HG02970 (cell line): ENCODE measurements at regions not wholly inside any gene's neighbourhood (a gene's known extent, or its start where the extent isn't known, plus 50 kb on each side); places are given as distances from the start of the nearest gene placed in this dataset.
"Not testable (repeated sequence)": the region's sequence is repeated elsewhere in the genome, so short reads cannot be mapped to it uniquely, and the experiment has no call there.

Experiments used
- ATAC-seq: cut with Tn5 transposase; IDR thresholded peaks from one replicate; pipeline ENCODE4 v1.9.1; 2021; ENCODE audit warnings: mild to moderate bottlenecking, moderate library complexity, moderate number of reproducible peaks; ENCODE audit not compliant: unreplicated experiment, low FRiP score

DNA sequence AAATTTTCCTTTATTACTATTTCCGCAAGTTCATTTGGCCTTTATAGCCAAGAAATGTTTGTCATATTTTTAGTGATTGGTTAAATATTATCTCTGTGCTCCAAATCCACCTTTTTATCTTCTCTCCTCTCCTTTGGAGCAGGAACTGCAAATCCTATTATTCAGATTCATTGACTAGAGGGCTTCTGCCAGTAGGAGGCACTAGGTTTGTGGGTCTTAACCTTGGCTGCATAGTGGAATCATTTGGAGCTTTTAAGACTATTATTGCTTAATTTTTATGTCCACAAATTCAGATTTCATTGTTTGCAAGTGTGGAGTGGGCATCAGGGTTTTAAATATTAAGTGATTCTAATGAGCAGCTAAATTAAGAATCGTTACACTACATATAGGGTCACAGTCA, 75.3 kb upstream of the SYT10 start:
- ATAC-seq: no peak

- no peak for ATAC-seq
Measured at GRCh38 chr12:33519566-33519965, 79.9 kb upstream of the SYT10 start.

DNA sequence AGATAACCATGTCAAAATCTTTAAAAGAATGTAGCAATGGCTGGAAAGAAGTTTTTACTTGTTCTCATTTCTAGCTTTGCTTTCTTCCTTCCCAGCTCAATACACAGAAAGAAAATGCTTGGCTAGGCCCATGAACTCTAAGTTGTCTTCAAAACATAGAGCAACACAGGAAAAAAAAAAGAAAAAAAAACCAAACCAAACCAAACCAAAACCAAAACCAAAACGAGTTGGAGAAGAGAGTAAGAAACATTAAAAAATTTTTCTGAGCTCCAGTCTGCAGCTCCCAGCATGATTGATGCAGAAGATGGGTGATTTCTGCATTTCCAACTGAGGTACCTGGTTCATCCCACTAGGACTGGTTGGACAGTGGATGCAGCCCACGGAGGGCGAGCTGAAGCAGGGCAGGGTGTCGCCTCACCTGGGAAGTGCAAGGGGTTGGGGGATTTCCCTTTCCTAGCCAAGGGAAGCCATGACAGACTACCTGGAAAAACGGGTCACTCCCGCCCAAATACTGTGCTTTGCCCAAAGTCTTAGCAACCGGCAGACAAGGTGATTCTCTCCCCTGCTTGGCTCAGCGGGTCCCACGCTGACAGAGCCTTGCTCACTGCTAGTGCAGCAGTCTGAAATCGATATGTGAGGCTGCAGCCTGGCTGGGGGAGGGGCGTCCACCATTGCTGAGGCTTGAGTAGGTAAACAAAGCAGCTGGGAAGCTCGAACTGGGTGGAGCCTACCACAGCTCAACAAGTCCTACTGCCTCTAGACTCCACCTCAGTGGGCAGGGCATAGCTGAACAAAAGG, 81.1 kb upstream of the SYT10 start:
- not testable (repeated sequence) for ATAC-seq

DNA sequence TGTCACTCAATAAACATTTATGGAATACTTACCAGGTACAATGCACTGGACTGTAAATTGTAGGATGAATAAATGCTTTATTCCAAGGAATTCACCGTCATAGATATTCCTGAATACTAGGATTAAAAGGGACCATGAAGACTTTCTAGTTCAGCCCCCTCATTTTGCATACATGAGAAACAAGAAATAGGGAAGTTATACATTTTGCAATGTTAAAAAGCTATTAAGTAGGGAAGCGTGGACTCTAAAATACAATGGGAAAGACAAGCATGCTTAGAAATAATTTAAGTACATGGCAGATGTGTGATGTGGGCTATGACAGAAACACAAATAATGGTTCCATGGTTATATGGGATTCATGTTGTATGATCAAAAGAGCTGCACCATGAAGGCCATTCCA, 89.4 kb upstream of the SYT10 start:
- ATAC-seq: no peak

DNA sequence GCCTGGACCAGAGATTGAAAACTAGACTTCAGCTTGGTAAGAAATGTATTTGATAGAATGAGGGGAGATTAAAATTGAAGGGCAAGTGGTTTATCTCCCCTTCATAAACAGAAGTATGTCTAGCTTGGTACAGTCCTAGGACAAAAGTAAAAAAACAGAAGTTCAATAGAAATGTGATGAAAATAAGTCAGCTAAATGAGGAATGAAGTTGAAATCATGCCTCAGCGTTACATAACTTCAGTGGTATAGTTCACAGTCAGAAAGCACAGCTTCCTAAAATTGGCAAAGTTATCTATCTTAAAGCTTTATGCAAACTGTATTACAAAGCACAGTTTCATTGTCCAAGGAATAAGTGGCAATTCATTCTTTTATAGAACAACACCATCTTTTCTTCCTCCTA, 90.2 kb upstream of the SYT10 start:
- ATAC-seq: no peak

DNA sequence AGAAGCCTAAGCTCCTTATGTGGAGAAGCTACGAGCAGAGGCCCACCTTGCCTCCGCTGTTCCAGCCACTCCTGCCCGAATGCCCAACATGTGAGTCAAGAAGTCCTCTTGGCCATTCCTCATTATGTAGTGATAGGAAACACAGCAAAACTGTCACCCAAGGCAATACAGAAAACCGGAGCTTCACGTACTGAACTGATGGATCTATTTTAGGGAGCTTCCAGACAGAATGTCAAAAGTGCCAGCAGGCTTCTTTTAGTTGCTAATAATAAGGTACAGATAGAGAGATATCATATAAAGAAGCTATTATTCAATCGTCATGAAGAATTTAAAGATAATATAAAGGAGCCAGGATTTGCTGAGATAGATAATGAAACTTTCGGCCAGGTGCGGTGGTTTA, 91.6 kb upstream of the SYT10 start:
- ATAC-seq: no peak

GRCh38 chr12:33533527-33533926, 93.9 kb upstream of the SYT10 start:
- ATAC-seq: no peak

DNA sequence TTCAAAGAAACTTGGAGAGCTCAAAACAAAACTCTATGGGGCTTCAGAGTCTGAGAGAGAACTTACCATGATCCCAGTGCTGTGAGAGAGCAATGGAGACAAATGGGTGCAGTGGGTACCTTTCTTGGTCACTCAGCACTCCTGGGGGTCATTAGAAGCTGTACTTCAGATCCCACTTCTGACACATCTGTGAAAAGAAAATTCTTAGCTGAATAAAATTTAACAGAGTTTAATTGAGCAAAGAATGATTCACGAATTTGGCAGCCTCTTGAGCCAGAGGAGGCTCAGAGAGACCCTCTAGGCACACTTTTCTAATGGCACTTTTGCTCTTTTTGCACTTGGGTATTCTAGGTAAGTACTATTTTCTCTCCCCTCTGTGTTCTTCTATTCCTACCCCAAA, 96.8 kb upstream of the SYT10 start:
- ATAC-seq: no peak

- ATAC-seq: no peak
Measured at GRCh38 chr12:33546004-33546403, 106.4 kb upstream of the SYT10 start.

GRCh38 chr12:33547084-33547483, 107.5 kb upstream of the SYT10 start:
- ATAC-seq: no peak

GRCh38 chr12:33550214-33550613, 110.6 kb upstream of the SYT10 start:
- not testable (repeated sequence) for ATAC-seq

GRCh38 chr12:33551006-33551405, 111.4 kb upstream of the SYT10 start:
- ATAC-seq: no peak

DNA sequence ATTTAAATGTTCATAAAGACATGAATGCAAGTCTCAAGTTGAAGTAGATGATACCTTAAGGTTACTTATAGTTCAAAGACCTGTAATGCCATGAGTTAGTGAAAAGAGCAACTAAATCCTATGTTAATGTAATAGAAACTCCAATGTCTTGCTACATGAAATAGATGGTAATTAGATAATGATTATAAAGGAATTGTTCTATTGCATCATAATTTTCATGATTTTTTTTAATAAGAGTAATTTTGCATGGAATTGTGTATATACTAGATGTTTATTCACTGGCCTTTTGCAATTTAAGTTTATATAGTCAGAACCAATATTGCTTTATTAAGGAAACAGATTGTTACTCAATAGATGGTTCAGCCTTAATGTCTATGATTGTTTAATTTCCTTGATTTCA, 115.5 kb upstream of the SYT10 start:
- ATAC-seq: no peak

GRCh38 chr12:33560653-33561208, 121.1 kb upstream of the SYT10 start:
- ATAC-seq: no peak

- ATAC-seq: no peak
Measured at GRCh38 chr12:33562401-33562800, 122.8 kb upstream of the SYT10 start.

- ATAC-seq: no peak
Measured at GRCh38 chr12:33566403-33566802, 126.8 kb upstream of the SYT10 start.

GRCh38 chr12:33575346-33575745, 135.7 kb upstream of the SYT10 start:
- no peak for ATAC-seq

GRCh38 chr12:33581613-33582122, 142.0 kb upstream of the SYT10 start:
- ATAC-seq: no peak

DNA sequence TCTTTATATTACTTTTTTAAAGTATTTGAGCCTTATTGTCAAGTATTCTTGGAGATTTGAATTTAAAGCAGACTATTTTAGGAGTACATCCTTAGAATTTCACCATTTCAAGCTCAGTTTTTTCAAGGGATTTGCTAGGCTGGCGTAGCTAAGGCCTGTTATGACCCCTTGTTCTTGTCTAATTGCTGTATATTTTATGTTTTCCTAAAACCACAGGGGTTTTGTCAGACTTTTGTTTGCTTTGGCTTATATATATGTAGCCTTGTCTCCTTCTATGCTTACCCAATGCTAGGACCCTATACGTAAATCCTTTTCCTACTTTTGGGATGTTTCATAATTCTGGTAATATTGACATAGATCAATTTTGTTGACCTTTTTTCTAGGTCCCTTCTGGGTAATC, 147.0 kb upstream of the SYT10 start:
- no peak for ATAC-seq

GRCh38 chr12:33587354-33587753, 147.7 kb upstream of the SYT10 start:
- ATAC-seq: no peak

GRCh38 chr12:33587784-33588712, 148.4 kb upstream of the SYT10 start:
- ATAC-seq: peak; percentile 82
